DMS53 treated with DMSO at 0.1 percent for 48 hours (cell line): ENCODE measurements at regions not wholly inside any gene's neighbourhood (a gene's known extent, or its start where the extent isn't known, plus 50 kb on each side); places are given as distances from the start of the nearest gene placed in this dataset.

Experiments
- DNase-seq: peaks from one replicate; lab custom pipeline; 2025; ENCODE audit not compliant: unreplicated experiment; lab: John Stamatoyannopoulos, UW

GRCh38 chr5:168179192-168179593 lies 112.3 kb upstream of the WWC1 start:
- DNase-seq = no peak

GRCh38 chr5:168182269-168182668 lies 109.2 kb upstream of the WWC1 start:
- DNase-seq = no peak

GRCh38 chr5:168184103-168184502 lies 107.3 kb upstream of the WWC1 start:
- no peak for DNase-seq

GRCh38 chr5:168186289-168187074 lies 105.0 kb upstream of the WWC1 start:
- DNase-seq = no peak

- no peak for DNase-seq
Observed at GRCh38 chr5:168187614-168188013, 103.8 kb upstream of the WWC1 start.

- no peak for DNase-seq
Observed at GRCh38 chr5:168188182-168188581, 103.3 kb upstream of the WWC1 start.

- DNase-seq = no peak
Observed at GRCh38 chr5:168192120-168192519, 99.3 kb upstream of the WWC1 start.

GRCh38 chr5:168193493-168194250 lies 97.8 kb upstream of the WWC1 start:
- no peak for DNase-seq

- DNase-seq = no peak
Observed at GRCh38 chr5:168195110-168195509, 96.3 kb upstream of the WWC1 start.

- DNase-seq = no peak
Observed at GRCh38 chr5:168198359-168198758, 93.1 kb upstream of the WWC1 start.

- no peak for DNase-seq
Observed at GRCh38 chr5:168202996-168203395, 88.4 kb upstream of the WWC1 start.

GRCh38 chr5:168204165-168204564 lies 87.3 kb upstream of the WWC1 start:
- no peak for DNase-seq

GRCh38 chr5:168207450-168208029 lies 83.9 kb upstream of the WWC1 start:
- no peak for DNase-seq

GRCh38 chr5:168209244-168209995 lies 82.0 kb upstream of the WWC1 start:
- no peak for DNase-seq

GRCh38 chr5:168209997-168210396 lies 81.4 kb upstream of the WWC1 start:
- no peak for DNase-seq

- DNase-seq = no peak
Observed at GRCh38 chr5:168211245-168211644, 80.2 kb upstream of the WWC1 start.

GRCh38 chr5:168211936-168212335 lies 79.5 kb upstream of the WWC1 start:
- DNase-seq = no peak

- no peak for DNase-seq
Observed at GRCh38 chr5:168214071-168214470, 77.4 kb upstream of the WWC1 start.

- no peak for DNase-seq
Observed at GRCh38 chr5:168214886-168215285, 76.6 kb upstream of the WWC1 start.

- DNase-seq = no peak
Observed at GRCh38 chr5:168215646-168216045, 75.8 kb upstream of the WWC1 start.

GRCh38 chr5:168216989-168217388 lies 74.5 kb upstream of the WWC1 start:
- no peak for DNase-seq
